ENCODE measurements at regions not wholly inside any gene's neighbourhood (a gene's known extent, or its start where the extent isn't known, plus 50 kb on each side); places are given as distances from the start of the nearest gene placed in this dataset.

DNA sequence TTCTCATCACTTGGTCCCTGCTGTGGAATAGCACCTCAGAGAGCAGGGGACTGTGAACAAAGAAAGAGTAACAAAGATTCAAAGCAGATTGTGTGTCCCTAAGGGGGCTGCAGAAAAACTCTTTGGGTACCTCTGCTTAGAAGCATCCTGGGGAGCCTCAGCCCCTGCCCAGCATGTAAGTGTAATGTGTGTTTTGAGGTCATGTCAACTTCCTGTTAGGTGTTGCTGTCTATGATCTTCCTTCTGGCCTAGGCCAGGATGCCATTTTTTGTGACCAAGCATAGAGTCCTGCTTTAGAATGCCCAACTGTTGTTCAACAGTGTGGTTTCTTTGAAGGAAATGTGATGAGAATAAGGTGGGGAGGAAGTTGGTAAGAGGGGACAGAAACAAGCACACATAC, 77.1 kb upstream of the BCL6 start:
- no TSS peak for BruUV-seq (replicated peaks)
- H3K79me2 ChIP-seq (ENCODE audit: control insufficient read depth, insufficient read depth, low read length), result no peaks in the 10 kb centered on the region

GRCh38 chr3:187823746-187824145, 78.5 kb upstream of the BCL6 start:
- CTCF ChIA-PET, result no interaction called here
- no peak overlapping the region for H3K4me3 ChIP-seq (replicated peaks in 1 of 3; ENCODE audit: insufficient read depth in 1 of 3, low read depth in 1 of 3, low read length in 3 of 3)
- dilution Hi-C loops (cut with MboI; ENCODE audit: extremely low pct_ligation_motif_present, low sequenced_read_pairs), result no loop called here
- no peak overlapping the region for H3K4me2 ChIP-seq (ENCODE audit: insufficient read depth, low read length)
- no peaks in the 10 kb centered on the region for H3K79me2 ChIP-seq (ENCODE audit: control insufficient read depth, insufficient read depth, low read length)
- POLR2A ChIA-PET, result no interaction called here
- TF ChIP-seq FOS (IDR thresholded peaks at IDR 0.05; ENCODE audit: borderline replicate concordance, insufficient read depth, low read length) (no peak), EZH2 (IDR thresholded peaks at IDR 0.05; ENCODE audit: borderline replicate concordance, low read depth, low read length, severe bottlenecking) (no peak), POLR2AphosphoS5 (IDR thresholded peaks at IDR 0.05; ENCODE audit: insufficient read depth, low read depth, low read length) (no peak), POLR2A (IDR thresholded peaks at IDR 0.05; ENCODE audit: low read depth, low read length) (no peak), JUN (IDR thresholded peaks at IDR 0.05; ENCODE audit: borderline replicate concordance, insufficient read depth, insufficient read length, low read depth) (no peak), GATA2 (IDR thresholded peaks at IDR 0.05; ENCODE audit: insufficient read depth, insufficient read length, low read depth, low read length) (no peak), MYC (IDR thresholded peaks at IDR 0.05; ENCODE audit: low read depth, low read length) (no peak), CTCF (IDR thresholded peaks at IDR 0.05; ENCODE audit: extremely low read depth in 1 of 2, insufficient read depth in 1 of 2, low read depth in 1 of 2, low read length in 2 of 2) (no peak)
- TF ChIP-seq, protein P1, sequence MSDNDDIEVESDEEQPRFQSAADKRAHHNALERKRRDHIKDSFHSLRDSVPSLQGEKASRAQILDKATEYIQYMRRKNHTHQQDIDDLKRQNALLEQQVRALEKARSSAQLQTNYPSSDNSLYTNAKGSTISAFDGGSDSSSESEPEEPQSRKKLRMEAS (IDR thresholded peaks at IDR 0.05; ENCODE audit: insufficient read depth, insufficient read length), result no peak
- H4K20me1 ChIP-seq (replicated peaks; ENCODE audit: control insufficient read depth, extremely low read depth, insufficient read depth, low read length), result no peaks in the 10 kb centered on the region
- H3K27ac ChIP-seq (ENCODE audit: insufficient read depth, low read depth, low read length), result no peak overlapping the region
- no peaks in the 10 kb centered on the region for H3K9me1 ChIP-seq (replicated peaks; ENCODE audit: control insufficient read depth, extremely low read depth, insufficient read depth, low read length)
- BruUV-seq (replicated peaks), result no TSS peak
- peaks cover 4 to 10% of the 10 kb centered on the region in 2 experiments for H3K27me3 ChIP-seq (ENCODE audit: control insufficient read depth in 2 of 2, insufficient read depth in 2 of 2, low read length in 2 of 2)
- no peak overlapping the region for H2AFZ ChIP-seq (ENCODE audit: low read depth, low read length)
- FAIRE-seq (no peak), DNase-seq (ENCODE audit: low read depth, low spot score) (no peak)
- intact Hi-C loops (cut with micrococcal nuclease), result no loop called here
- no peaks in the 10 kb centered on the region for H3K9me3 ChIP-seq (replicated peaks; ENCODE audit: control insufficient read depth, insufficient read depth, low read length)
- H3K4me1 ChIP-seq (ENCODE audit: control insufficient read depth, extremely low read depth, insufficient read depth, low read length), result no peaks in the 10 kb centered on the region
- H3K36me3 ChIP-seq (ENCODE audit: control insufficient read depth in 2 of 2, extremely low read depth in 1 of 2, insufficient read depth in 2 of 2, low read length in 2 of 2), result no peaks in the 10 kb centered on the region
- H3K9ac ChIP-seq (replicated peaks; ENCODE audit: extremely low read depth, insufficient read depth, low read length), result no peak overlapping the region

More for the DNA sequence above, 77.1 kb upstream of the BCL6 start:
- no peaks in the 10 kb centered on the region for H3K9me3 ChIP-seq (replicated peaks; ENCODE audit: control insufficient read depth, insufficient read depth, low read length)
- intact Hi-C loops (cut with micrococcal nuclease), result no loop called here
- TF ChIP-seq POLR2A (IDR thresholded peaks at IDR 0.05; ENCODE audit: low read depth, low read length) (no peak), POLR2AphosphoS5 (IDR thresholded peaks at IDR 0.05; ENCODE audit: insufficient read depth, low read depth, low read length) (no peak), JUN (IDR thresholded peaks at IDR 0.05; ENCODE audit: borderline replicate concordance, insufficient read depth, insufficient read length, low read depth) (no peak), EZH2 (IDR thresholded peaks at IDR 0.05; ENCODE audit: borderline replicate concordance, low read depth, low read length, severe bottlenecking) (no peak), FOS (IDR thresholded peaks at IDR 0.05; ENCODE audit: borderline replicate concordance, insufficient read depth, low read length) (no peak)
- H3K36me3 ChIP-seq (ENCODE audit: control insufficient read depth in 2 of 2, extremely low read depth in 1 of 2, insufficient read depth in 2 of 2, low read length in 2 of 2), result no peaks in the 10 kb centered on the region
- ChIA-PET CTCF (no interaction called here), POLR2A (no interaction called here)
- H3K27ac ChIP-seq (ENCODE audit: insufficient read depth, low read depth, low read length), result no peak overlapping the region
- no peak for DNase-seq (ENCODE audit: low read depth, low spot score)
- no peaks in the 10 kb centered on the region for H4K20me1 ChIP-seq (replicated peaks; ENCODE audit: control insufficient read depth, extremely low read depth, insufficient read depth, low read length)
- no peak overlapping the region for H2AFZ ChIP-seq (ENCODE audit: low read depth, low read length)
- no peaks in the 10 kb centered on the region for H3K4me1 ChIP-seq (ENCODE audit: control insufficient read depth, extremely low read depth, insufficient read depth, low read length)
- peaks cover 4 to 10% of the 10 kb centered on the region in 2 experiments for H3K27me3 ChIP-seq (ENCODE audit: control insufficient read depth in 2 of 2, insufficient read depth in 2 of 2, low read length in 2 of 2)
- dilution Hi-C loops (cut with MboI; ENCODE audit: extremely low pct_ligation_motif_present, low sequenced_read_pairs), result no loop called here
- H3K4me2 ChIP-seq (ENCODE audit: insufficient read depth, low read length), result no peak overlapping the region
- H3K4me3 ChIP-seq (replicated peaks in 1 of 3; ENCODE audit: insufficient read depth in 1 of 3, low read depth in 1 of 3, low read length in 3 of 3), result no peak overlapping the region
- H3K9me1 ChIP-seq (replicated peaks; ENCODE audit: control insufficient read depth, extremely low read depth, insufficient read depth, low read length), result no peaks in the 10 kb centered on the region
- no peak overlapping the region for H3K9ac ChIP-seq (replicated peaks; ENCODE audit: extremely low read depth, insufficient read depth, low read length)
- no peak for FAIRE-seq
